ENCODE measurements at regions not wholly inside any gene's neighbourhood (a gene's known extent, or its start where the extent isn't known, plus 50 kb on each side); places are given as distances from the start of the nearest gene placed in this dataset.
"Not testable (repeated sequence)": the region's sequence is repeated elsewhere in the genome, so short reads cannot be mapped to it uniquely, and the experiment has no call there.

DNA sequence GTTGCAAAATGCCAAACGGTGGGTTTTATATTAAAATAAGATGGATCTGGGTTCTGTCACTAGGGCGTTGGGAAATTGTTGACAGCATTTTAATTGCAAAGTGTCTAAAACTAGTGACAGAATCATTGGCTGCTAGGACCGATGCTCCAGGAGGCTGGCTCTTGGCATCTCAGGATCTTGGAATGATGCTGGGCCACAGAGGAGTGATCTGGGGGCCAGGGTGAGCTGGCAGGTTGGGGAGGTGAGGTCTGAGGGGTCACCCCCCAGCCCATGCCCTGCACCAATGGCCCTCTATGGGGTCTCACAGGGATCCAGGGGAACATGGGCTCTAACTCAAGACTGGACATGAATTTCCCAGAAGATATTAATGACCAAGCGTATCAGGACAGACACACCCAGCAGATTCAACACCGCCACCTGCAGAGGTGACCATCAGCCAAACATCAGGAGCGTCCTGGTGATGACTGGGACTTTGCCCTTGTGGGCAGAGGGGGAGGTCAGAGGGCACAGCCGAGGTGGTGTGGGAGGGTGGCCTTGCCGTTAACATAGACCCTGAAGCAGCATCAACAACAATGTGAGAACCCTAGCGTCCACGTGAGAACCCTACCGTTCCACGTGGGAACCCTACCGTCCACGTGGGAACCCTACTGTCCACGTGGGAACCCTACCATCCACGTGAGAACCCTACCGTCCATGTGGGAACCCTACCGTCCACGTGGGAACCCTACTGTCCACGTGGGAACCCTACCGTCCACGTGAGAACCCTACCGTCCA is 89.0 kb upstream of the PPP2R2D start:
- no peak for DNase-seq

- DNase-seq, result no peak
Observed at GRCh38 chr10:131812736-131813604, 87.8 kb upstream of the PPP2R2D start.

DNA sequence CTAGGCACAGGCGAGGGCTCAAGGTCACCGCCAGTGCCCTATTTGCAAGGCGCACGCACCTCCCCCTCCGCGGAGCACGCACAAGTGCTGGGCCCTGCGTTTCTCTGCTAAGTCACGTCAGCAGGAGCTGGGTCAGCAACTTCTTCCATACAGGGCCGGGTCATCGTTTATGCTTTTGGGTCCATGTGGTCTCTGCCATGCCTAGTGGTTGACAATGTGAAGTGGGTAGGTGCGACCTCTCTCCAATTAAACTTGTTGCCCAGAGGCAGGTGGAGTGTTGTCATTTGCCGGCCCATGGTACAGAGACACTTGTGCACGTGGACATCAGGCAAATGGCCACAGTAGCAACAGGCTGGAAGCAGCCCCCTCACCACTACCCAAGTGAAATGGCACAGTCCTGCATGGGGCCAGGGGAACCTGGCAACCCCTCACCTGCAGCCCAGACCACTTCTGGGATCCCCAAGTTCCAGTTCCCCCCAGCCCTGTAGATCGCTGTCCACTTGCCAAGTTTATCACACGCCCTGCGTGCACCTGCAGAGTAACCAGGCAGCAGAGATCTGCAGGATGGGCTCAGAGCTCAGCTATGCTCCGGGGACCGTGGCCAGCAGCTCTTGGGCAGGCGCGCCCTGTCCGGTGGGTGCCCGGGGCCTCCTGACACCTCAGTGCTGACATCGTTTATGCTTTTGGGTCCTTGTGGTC is 86.1 kb upstream of the PPP2R2D start:
- DNase-seq, result no peak

DNA sequence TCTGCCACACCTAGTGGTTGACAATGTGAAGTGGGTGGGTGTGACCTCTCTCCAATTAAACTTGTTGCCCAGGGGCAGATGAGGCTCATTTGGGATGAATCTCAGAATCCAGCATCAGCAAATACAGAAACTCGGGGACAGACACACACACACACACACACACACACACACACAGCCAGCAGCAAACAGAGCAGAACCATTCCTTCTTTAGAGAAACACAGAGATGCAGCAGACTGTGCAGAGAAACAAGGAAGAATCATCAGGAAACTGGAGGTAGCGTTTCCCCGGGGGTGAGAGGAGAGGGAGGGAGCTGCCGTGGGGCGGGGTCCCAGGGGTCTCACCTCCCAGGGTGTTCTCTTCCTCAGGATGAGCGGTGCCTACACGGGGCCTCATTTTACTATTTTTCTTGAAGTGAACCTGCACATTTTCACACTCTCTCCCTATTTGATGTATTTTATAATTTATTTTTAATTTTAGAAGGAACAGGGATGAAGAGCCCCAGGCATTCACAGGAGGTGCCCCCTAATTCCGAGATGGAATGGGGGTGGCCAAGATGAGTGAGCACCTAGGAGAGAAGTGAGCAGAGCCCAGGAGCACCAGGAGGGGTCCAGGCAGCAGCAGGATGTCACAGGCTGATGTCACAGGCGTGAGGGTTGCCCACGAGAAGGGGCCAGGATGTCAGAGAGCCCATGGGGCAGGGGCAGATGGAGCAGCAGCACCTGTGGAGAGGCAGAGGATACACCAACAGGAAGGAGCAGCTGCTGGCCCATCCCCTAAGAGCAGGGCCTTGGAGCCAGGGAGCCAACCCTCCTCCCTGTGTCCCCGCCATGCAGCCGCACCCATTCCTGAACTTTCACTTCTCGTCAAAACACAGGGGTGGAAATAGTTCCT is 85.3 kb upstream of the PPP2R2D start:
- no peak for DNase-seq

DNA sequence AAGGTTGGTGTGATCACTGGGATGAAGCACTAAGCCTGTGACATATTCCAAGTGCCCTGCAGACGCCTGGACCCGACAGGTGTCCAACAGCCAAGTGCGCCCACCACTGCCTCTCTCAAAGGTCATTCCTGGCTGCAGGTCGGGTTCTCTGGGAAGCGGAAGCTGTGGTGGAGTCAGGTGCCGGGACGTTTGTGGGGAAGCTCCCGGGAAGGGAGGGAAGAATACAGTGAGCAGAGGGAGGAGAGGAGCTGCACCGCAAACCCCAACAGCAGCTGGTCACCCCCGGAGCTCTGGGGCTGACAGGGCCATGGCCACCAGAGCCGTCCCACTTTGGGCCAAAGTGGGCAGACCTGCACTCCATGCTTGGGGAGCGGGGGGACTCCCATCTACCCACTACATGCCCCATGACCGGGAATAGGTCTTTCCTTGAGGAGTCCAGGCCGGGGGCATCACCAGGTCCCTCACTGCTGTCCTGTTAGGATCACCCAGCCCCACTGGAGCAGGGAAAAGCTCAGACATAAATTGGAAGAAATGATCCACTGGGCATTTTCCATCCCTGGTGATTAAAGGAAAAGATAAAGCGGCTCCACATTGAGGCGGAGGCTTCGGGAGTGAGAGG is 84.5 kb upstream of the PPP2R2D start:
- DNase-seq, result no peak

DNA sequence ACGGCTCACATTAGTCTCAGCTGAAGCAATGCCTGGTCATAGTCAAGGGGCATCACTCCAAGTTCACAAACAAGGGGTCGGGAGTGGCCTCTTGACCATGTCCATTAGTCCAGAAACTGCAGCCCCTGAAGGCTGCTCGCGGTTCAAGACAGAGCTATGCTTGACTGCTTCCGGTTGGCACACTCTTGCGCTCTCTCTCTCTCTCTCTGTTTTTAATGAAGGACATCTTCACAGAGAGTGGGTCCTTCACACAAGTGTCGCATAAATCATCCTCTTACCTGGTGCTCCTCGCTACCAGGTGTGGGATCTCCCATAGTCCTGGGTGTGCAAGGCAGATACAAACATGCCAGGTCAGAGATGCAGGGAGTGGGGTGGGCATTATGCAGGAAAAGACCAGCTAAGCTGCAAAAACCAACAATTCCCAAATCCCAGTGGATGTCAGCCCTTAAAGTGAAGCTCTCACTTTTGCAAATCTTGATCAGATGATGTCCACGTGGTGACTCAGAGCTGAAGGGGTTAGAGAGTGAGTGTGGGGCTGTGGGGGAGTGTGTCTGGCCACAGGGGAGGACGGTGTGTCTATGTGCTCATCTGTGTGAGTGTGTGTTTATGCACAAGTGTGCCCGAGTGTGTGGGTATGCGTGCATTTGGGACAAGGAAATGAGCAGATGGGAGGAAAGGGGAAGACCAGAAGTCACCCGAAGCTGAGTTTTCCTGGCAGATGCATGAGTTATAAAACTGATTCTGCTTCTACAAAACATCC is 83.7 kb upstream of the PPP2R2D start:
- no peak for DNase-seq

GRCh38 chr10:131817866-131818509 is 82.8 kb upstream of the PPP2R2D start:
- no peak for DNase-seq

- no peak for DNase-seq
Observed at GRCh38 chr10:131818510-131819234, 82.1 kb upstream of the PPP2R2D start.

- no peak for DNase-seq
Observed at GRCh38 chr10:131819241-131820072, 81.4 kb upstream of the PPP2R2D start.

DNA sequence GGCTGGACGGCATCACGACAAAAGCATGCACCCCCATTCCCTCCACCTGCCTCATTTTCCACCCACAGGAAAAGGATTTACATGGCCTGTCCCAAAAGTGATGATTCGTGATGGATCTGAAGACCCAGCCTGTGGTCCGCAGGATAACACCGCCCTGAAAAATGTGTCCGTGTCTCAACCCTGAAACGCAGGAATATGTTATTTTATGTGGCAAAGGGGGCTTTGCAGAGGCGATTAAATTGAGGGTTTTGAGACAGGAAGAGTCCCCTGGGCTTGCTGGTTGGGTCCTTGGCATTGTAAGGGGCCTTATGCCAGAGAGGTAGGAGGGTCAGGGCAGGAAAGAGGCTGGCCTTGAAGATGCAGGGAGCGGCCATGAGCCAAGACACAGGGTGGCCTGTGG is 80.2 kb upstream of the PPP2R2D start:
- no peak for DNase-seq

DNA sequence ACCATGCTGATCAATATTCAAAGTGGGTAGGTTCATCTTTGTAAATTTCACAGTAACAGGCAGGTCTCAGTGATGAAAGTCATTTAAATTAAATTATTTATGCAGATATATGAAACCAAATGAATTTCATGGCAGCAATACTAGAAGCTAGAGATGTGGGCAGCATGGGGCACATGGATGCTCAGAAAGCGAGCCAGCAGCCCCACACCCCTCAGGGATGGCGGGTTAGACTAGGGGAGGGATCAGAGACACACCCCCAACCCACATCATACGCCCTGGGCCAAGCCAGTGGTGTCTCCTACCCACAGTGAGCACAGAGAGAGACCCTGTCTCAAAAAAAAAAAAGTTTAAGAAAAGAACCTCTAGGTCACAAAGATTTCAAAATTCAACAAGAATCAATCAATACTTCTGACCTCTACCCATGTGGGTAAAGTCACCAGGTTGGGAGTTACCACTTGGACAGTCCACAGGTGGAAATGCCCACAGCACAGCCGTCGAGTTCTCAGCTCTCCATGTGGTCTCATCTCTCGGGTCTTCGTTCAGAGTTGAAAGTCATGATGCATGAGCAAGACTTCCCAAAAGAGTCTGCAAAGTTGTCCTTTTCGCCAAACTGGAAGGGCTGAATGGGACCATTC is 79.3 kb upstream of the PPP2R2D start:
- DNase-seq, result no peak

DNA sequence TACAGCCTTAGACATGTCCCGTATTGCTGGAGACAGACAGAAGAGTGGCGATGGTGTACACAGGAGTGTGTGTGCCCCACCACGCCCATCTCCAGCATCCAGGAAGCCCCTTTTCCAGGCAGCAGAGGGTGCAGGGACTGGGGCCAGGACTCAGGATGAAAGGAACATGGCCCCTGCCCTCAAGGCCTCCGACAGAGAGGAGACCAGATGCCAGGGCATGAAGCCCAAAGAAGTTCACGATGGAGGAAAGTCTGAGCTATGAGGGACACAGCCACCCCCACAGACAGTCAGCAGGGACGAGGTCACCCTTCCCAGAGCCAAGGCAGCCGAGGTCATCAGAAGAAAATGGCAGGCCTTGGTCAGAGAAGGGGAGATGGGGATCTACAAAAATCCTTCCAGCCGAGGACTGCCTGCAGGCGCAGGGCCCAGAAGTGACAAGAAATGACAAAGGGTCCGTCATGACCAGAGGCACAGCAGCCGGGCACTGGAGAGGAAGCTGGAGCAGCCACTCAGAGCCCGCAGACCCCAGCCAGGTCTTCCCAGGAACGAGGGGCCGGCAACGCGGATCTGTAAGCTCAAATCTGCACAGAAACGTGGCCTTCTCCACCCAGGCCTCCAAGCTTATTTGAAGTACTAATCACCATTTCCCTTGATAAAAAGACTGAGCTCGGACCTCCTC is 78.7 kb upstream of the PPP2R2D start:
- no peak for DNase-seq

GRCh38 chr10:131822692-131823245 is 78.0 kb upstream of the PPP2R2D start:
- DNase-seq, result no peak

DNA sequence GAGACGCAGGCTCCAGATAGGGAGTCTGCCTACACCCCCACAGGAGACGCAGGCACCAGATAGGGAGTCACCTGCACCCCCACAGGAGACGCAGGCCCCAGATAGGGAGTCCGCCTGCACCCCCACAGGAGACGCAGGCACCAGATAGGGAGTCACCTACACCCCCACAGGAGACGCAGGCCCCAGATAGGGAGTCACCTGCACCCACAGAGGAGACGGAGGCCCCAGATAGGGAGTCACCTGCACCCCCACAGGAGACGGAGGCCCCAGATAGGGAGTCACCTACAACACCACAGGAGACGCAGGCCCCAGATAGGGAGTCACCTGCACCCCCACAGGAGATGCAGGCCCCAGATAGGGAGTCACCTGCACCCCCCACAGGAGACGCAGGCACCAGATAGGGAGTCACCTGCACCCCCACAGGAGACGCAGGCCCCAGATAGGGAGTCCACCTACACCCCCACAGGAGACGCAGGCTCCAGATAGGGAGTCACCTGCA is 77.2 kb upstream of the PPP2R2D start:
- not testable (repeated sequence) for DNase-seq

GRCh38 chr10:131824371-131825149 is 76.2 kb upstream of the PPP2R2D start:
- DNase-seq, result no peak

DNA sequence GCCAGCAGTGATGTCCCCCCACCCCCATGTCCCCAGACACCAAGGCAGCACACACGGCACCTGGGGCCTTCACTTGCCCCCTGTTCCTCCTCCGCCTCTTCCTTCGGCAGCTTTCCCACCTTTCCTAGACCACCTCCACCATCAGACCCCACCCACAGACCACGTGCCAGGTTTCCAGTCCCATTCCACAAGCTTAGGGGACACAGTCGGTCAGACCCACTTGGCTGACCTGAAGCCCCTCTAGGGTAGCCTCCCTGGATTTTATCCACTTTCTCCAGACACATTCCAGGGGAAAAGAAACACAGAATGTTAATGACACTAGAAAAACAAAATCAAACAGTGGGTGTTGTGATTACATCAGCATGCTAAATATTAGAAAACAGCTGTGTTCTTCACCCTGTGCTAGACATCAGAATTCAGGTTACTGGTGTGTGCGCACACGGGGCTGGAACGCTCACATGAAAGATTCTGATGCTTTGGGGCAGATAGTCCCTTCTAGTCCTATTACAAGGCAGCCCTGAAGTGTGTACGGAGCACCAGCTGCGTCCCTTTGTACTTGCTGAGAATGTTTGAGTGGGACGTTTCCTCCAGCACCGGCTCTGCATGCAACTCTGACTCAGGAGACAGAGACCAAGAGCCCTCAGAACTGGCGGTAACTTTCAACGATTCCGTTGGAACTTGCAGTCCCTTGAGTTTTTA is 75.5 kb upstream of the PPP2R2D start:
- no peak for DNase-seq
